Hepatocyte (in vitro differentiated cells): ENCODE measurements at regions not wholly inside any gene's neighbourhood (a gene's known extent, or its start where the extent isn't known, plus 50 kb on each side); places are given as distances from the start of the nearest gene placed in this dataset.

Experiments
- DNase-seq: peaks from one replicate; pipeline ENCODE4 v3.0.0-alpha.2; 2016; ENCODE audit warnings: low spot score
- H2AFZ ChIP-seq: fragments of 200-600 bp; sonication (generic); 2 replicates; pipeline ENCODE4 v1.6.0; 2016; ENCODE audit warnings: antibody characterized with exemption, mild to moderate bottlenecking
- H3K27ac ChIP-seq: fragments of 200-600 bp; sonication (generic); 2 replicates; pipeline ENCODE4 v1.5.1; 2016; ENCODE audit warnings: mild to moderate bottlenecking
- H3K27me3 ChIP-seq: fragments of 200-600 bp; sonication (generic); 2 replicates; pipeline ENCODE4 v1.6.1; 2016
- H3K36me3 ChIP-seq: fragments of 200-600 bp; sonication (generic); replicated peaks from 2 replicates; pipeline ENCODE4 v1.5.1; 2016; ENCODE audit warnings: low read depth; ENCODE audit not compliant: insufficient read depth
- H3K4me1 ChIP-seq: fragments of 200-600 bp; sonication (generic); 2 replicates; pipeline ENCODE4 v1.5.1; 2016; ENCODE audit warnings: mild to moderate bottlenecking, moderate library complexity; ENCODE audit not compliant: insufficient read depth
- H3K4me2 ChIP-seq: fragments of 200-600 bp; sonication (generic); 2 replicates; pipeline ENCODE4 v1.6.0; 2016
- H3K4me3 ChIP-seq: fragments of 200-600 bp; sonication (generic); 2 replicates; pipeline ENCODE4 v1.5.1; 2016; ENCODE audit warnings: mild to moderate bottlenecking
- H3K79me2 ChIP-seq: fragments of 200-600 bp; sonication (generic); 2 replicates; pipeline ENCODE4 v1.6.0; 2017; ENCODE audit warnings: mild to moderate bottlenecking
- H3K9me2 ChIP-seq: fragments of 200-600 bp; sonication (generic); replicated peaks from 2 replicates; pipeline ENCODE4 v1.6.0; 2017; ENCODE audit warnings: mild to moderate bottlenecking; ENCODE audit not compliant: insufficient read depth
- H3K9me3 ChIP-seq: fragments of 200-600 bp; sonication (generic); 2 replicates; pipeline ENCODE4 v1.5.1; 2016; ENCODE audit warnings: low read depth, mild to moderate bottlenecking
- H4K20me1 ChIP-seq: fragments of 200-600 bp; sonication (generic); 2 replicates; pipeline ENCODE4 v1.6.0; 2016; ENCODE audit warnings: mild to moderate bottlenecking; ENCODE audit not compliant: insufficient read depth, poor library complexity, severe bottlenecking
- EZH2 ChIP-seq: fragments of 200-600 bp; sonication (generic); IDR thresholded peaks from 2 replicates; pipeline ENCODE4 v1.6.1; 2016; ENCODE audit warnings: antibody characterized with exemption, mild to moderate bottlenecking, borderline replicate concordance
- EZH2phosphoT487 ChIP-seq: fragments of 200-600 bp; sonication (generic); IDR thresholded peaks from one replicate; pipeline ENCODE4 v1.6.1; 2018; ENCODE audit warnings: antibody characterized with exemption, mild to moderate bottlenecking, low read depth, moderate library complexity; ENCODE audit not compliant: unreplicated experiment, severe bottlenecking
- WGBS: methylation state at CpG from one replicate; pipeline ENCODE4 v1.1.6; 2016; ENCODE audit warnings: low lambda C conversion rate; ENCODE audit errors: missing lambda C conversion rate; 5-methylcytosine and 5-hydroxymethylcytosine counted together
- TF ChIP-seq, protein P1 (sequence below): fragments of 200-600 bp; sonication (generic); IDR thresholded peaks from 2 replicates; pipeline ENCODE4 v1.5.1; 2016; ENCODE audit warnings: antibody characterized with exemption, mild to moderate bottlenecking; ENCODE audit not compliant: poor library complexity

DNA sequence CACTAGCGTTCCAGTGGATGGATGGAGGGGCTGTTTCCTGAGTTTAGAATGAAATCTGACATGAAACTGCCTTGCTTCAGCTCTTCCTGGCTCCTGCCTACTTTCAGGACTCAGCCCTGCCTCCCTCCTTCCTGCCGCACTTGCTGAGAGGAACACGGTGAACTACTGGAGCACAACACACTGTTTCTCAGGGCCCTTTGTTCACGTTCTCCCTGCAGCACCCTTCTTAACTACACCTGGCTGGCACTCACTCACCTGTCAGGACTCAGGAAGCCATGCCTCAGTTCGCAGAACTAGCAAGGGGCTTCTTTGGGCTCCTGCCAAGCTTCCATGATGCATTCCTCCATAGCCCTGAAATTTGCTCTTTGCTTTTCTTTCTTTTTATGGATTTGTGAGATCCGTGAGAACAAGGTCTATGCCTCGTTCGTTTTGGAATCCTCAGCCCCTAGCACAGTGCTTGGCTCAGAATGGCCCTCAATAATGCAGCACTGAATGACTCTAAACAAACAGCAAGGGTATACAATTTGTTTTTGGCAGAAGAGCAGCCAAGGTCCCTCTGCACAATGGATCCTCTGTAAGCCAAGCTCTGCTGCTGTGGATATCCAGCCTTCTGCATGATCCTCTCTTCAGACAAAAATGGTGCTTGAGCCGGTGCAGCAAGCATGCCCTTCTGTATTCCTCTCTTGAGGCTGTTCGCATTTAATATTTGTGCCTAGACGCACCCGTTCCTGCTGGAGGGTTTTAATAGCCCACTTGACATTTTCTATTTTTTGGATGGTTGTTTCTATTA is 357.0 kb downstream of the TSN start:
- no peak overlapping the region for H3K4me3 ChIP-seq
- TF ChIP-seq EZH2phosphoT487 (no peak), EZH2 (no peak)
- TF ChIP-seq, protein P1, sequence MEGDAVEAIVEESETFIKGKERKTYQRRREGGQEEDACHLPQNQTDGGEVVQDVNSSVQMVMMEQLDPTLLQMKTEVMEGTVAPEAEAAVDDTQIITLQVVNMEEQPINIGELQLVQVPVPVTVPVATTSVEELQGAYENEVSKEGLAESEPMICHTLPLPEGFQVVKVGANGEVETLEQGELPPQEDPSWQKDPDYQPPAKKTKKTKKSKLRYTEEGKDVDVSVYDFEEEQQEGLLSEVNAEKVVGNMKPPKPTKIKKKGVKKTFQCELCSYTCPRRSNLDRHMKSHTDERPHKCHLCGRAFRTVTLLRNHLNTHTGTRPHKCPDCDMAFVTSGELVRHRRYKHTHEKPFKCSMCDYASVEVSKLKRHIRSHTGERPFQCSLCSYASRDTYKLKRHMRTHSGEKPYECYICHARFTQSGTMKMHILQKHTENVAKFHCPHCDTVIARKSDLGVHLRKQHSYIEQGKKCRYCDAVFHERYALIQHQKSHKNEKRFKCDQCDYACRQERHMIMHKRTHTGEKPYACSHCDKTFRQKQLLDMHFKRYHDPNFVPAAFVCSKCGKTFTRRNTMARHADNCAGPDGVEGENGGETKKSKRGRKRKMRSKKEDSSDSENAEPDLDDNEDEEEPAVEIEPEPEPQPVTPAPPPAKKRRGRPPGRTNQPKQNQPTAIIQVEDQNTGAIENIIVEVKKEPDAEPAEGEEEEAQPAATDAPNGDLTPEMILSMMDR = no peak
- H3K4me1 ChIP-seq = no peaks in the 10 kb centered on the region
- 88% methylated on average over 12 of the region's 12 CpGs for WGBS
- H4K20me1 ChIP-seq = no peaks in the 10 kb centered on the region
- no peaks in the 10 kb centered on the region for H3K9me3 ChIP-seq
- H3K27ac ChIP-seq = no peak overlapping the region
- no peak for DNase-seq
- H3K9me2 ChIP-seq = no peaks in the 10 kb centered on the region
- no peaks in the 10 kb centered on the region for H3K36me3 ChIP-seq
- no peaks in the 10 kb centered on the region for H3K27me3 ChIP-seq
- H3K79me2 ChIP-seq = no peaks in the 10 kb centered on the region
- no peak overlapping the region for H2AFZ ChIP-seq
- no peak overlapping the region for H3K4me2 ChIP-seq

DNA sequence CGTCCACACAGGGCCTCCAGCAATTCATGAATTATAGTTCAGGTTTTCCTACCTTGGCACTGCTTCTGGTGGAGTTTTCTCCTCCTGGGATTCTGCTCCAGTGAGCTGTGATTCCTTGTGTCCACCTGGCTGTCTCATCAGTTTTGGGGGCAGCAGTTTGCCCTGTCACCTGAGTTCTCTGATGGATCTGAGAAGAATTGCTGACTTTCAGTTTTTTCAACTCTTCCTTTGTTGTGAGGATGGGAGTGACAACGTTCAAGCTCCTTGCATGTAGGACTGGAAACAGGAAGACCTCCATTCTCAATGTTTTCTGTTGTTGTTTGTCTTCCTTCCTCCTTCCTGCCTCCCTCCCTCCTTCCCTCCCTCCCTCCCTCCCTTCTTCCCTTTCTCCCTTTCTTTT is 359.0 kb downstream of the TSN start:
- Histone ChIP-seq H3K27ac (no peak overlapping the region), H2AFZ (no peak overlapping the region), H3K4me3 (no peak overlapping the region), H3K4me2 (no peak overlapping the region), H4K20me1 (no peaks in the 10 kb centered on the region), H3K4me1 (no peaks in the 10 kb centered on the region), H3K9me3 (no peaks in the 10 kb centered on the region), H3K27me3 (no peaks in the 10 kb centered on the region), H3K79me2 (no peaks in the 10 kb centered on the region), H3K36me3 (no peaks in the 10 kb centered on the region), H3K9me2 (no peaks in the 10 kb centered on the region)
- 51% methylated on average over 2 of the region's 2 CpGs for WGBS
- TF ChIP-seq EZH2 (no peak), EZH2phosphoT487 (no peak)
- TF ChIP-seq, protein P1 = no peak
- DNase-seq = no peak

DNA sequence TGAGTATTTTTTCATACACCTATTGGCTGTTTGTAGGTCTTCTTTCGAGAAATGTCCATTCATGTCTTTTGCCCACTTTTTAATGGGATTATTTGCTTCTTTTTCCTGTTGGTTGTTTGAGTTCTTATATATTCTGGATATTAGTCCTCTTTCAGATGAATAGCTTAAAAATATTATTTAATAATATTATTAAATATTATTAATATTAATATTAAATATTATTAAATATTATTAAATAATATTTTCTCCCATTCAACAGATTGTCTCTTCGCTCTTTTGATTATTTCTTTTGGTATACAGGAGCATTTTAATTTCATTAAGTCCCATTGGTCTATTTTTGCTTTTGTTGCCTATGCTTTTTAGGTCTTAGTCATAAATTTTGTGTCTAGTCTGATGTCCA is 361.9 kb downstream of the TSN start:
- 97% methylated on average over 2 of the region's 2 CpGs for WGBS
- Histone ChIP-seq H3K9me2 (no peaks in the 10 kb centered on the region), H3K27me3 (no peaks in the 10 kb centered on the region), H3K4me1 (no peaks in the 10 kb centered on the region), H3K27ac (no peak overlapping the region), H3K4me3 (no peak overlapping the region), H4K20me1 (no peaks in the 10 kb centered on the region), H3K9me3 (no peaks in the 10 kb centered on the region), H2AFZ (no peak overlapping the region), H3K4me2 (no peak overlapping the region), H3K36me3 (no peaks in the 10 kb centered on the region), H3K79me2 (no peaks in the 10 kb centered on the region)
- no peak for TF ChIP-seq EZH2phosphoT487
- TF ChIP-seq, protein P1 = no peak
- TF ChIP-seq EZH2 = no peak
- no peak for DNase-seq
